Mesenchymal stem cell (in vitro differentiated cells and primary cell): ENCODE measurements at regions not wholly inside any gene's neighbourhood (a gene's known extent, or its start where the extent isn't known, plus 50 kb on each side); places are given as distances from the start of the nearest gene placed in this dataset.

Source experiments
- DNase-seq: peaks from one replicate; pipeline ENCODE4 v3.0.0-alpha.2; 2013
- H2AFZ ChIP-seq: one replicate; pipeline ENCODE4 v1.6.1; 2013; ENCODE audit warnings: low read depth, mild to moderate bottlenecking, control low read depth, inconsistent platforms, low read length, moderate library complexity
- H2AK5ac ChIP-seq: 2 replicates; pipeline ENCODE4 v1.6.1; 2013; ENCODE audit warnings: low read length, moderate library complexity, mild to moderate bottlenecking, inconsistent platforms; ENCODE audit not compliant: severe bottlenecking
- H2BK120ac ChIP-seq: one replicate; pipeline ENCODE4 v1.6.1; 2013; ENCODE audit warnings: low read depth, mild to moderate bottlenecking, inconsistent platforms, low read length, moderate library complexity
- H2BK12ac ChIP-seq, 2 experiments: one replicate each; pipeline ENCODE4 v1.6.1; 2013; ENCODE audit warnings: inconsistent platforms in 2 of 2, low read length in 2 of 2, mild to moderate bottlenecking in 2 of 2, moderate library complexity in 2 of 2, control low read depth in 1 of 2
- H2BK15ac ChIP-seq: one replicate; pipeline ENCODE4 v1.6.1; 2013; ENCODE audit warnings: mild to moderate bottlenecking, low read depth, inconsistent platforms; ENCODE audit not compliant: poor library complexity, severe bottlenecking
- H2BK5ac ChIP-seq: 2 replicates; pipeline ENCODE4 v1.6.1; 2013; ENCODE audit warnings: low read depth, mild to moderate bottlenecking, low read length, control low read depth, inconsistent platforms; ENCODE audit not compliant: poor library complexity, severe bottlenecking
- H3K14ac ChIP-seq, 2 experiments: one replicate each; pipeline ENCODE4 v1.6.1; 2013; ENCODE audit warnings: inconsistent platforms in 2 of 2, low read length in 2 of 2, control low read depth in 1 of 2, mild to moderate bottlenecking in 1 of 2, moderate library complexity in 1 of 2
- H3K18ac ChIP-seq, 2 experiments: one replicate each; pipeline ENCODE4 v1.6.1; 2013; ENCODE audit warnings: inconsistent platforms in 2 of 2, low read length in 2 of 2, control low read depth in 1 of 2, low read depth in 1 of 2, mild to moderate bottlenecking in 1 of 2
- H3K23ac ChIP-seq, 2 experiments: one replicate each; pipeline ENCODE4 v1.6.1; 2013; ENCODE audit warnings: inconsistent platforms in 2 of 2, low read length in 2 of 2, mild to moderate bottlenecking in 2 of 2, moderate library complexity in 2 of 2, control low read depth in 1 of 2
- H3K27ac ChIP-seq: 2 replicates; pipeline ENCODE4 v1.5.1; 2013; ENCODE audit warnings: mild to moderate bottlenecking, moderate library complexity, low read length, control low read depth, inconsistent platforms; ENCODE audit not compliant: poor library complexity, severe bottlenecking
- H3K27me3 ChIP-seq, 2 experiments: 2 replicates each; pipeline versions ENCODE4 v1.6.1 to v1.7.0; 2013; ENCODE audit warnings: low read length in 2 of 2, mild to moderate bottlenecking in 2 of 2, moderate library complexity in 2 of 2, control low read depth in 1 of 2, inconsistent platforms in 1 of 2; ENCODE audit not compliant: control insufficient read depth in 1 of 2, insufficient read depth in 1 of 2
- H3K36me3 ChIP-seq, 2 experiments: 2 replicates each; pipeline versions ENCODE4 v1.6.1 to v1.7.0; 2013; ENCODE audit warnings: low read length in 2 of 2, control low read depth in 1 of 2, inconsistent platforms in 1 of 2, low read depth in 1 of 2, mild to moderate bottlenecking in 1 of 2; ENCODE audit not compliant: insufficient read depth in 2 of 2, control insufficient read depth in 1 of 2
- H3K4ac ChIP-seq, 2 experiments: one replicate each; pipeline ENCODE4 v1.6.1; 2013; ENCODE audit warnings: inconsistent platforms in 2 of 2, low read length in 2 of 2, mild to moderate bottlenecking in 2 of 2, moderate library complexity in 2 of 2, control low read depth in 1 of 2, low read depth in 1 of 2
- H3K4me1 ChIP-seq: 2 replicates; pipeline ENCODE4 v1.6.1; 2013; ENCODE audit warnings: low read depth, low read length, control low read depth; ENCODE audit not compliant: control insufficient read depth, insufficient read depth
- H3K4me2 ChIP-seq: 2 replicates; pipeline ENCODE4 v1.6.1; 2013; ENCODE audit warnings: low read length, mild to moderate bottlenecking, inconsistent platforms; ENCODE audit not compliant: poor library complexity, severe bottlenecking
- H3K4me3 ChIP-seq, 2 experiments: 2 replicates each; pipeline versions ENCODE4 v1.5.1 to v1.7.0; 2013; ENCODE audit warnings: low read length in 2 of 2, mild to moderate bottlenecking in 2 of 2, control low read depth in 1 of 2, low read depth in 1 of 2; ENCODE audit not compliant: insufficient read depth in 1 of 2
- H3K79me1 ChIP-seq: replicated peaks from 2 replicates; pipeline ENCODE4 v1.6.1; 2013; ENCODE audit warnings: mild to moderate bottlenecking, control low read depth, low read length, inconsistent platforms; ENCODE audit not compliant: poor library complexity, severe bottlenecking
- H3K9ac ChIP-seq: 2 replicates; pipeline ENCODE4 v1.7.0; 2013; ENCODE audit warnings: mild to moderate bottlenecking, low read length, moderate library complexity
- H3K9me3 ChIP-seq: 2 replicates; pipeline ENCODE4 v1.7.0; 2013; ENCODE audit warnings: mild to moderate bottlenecking, low read length; ENCODE audit not compliant: control insufficient read depth
- H4K8ac ChIP-seq: one replicate; pipeline ENCODE4 v1.6.1; 2013; ENCODE audit warnings: inconsistent platforms, mild to moderate bottlenecking, low read length, moderate library complexity
- H4K91ac ChIP-seq: one replicate; pipeline ENCODE4 v1.6.1; 2013; ENCODE audit warnings: mild to moderate bottlenecking, low read length, inconsistent platforms
- WGBS: methylation state at CpG from one replicate; pipeline ENCODE4 v1.1.7; 2013; ENCODE audit warnings: mixed read lengths; 5-methylcytosine and 5-hydroxymethylcytosine counted together

DNA sequence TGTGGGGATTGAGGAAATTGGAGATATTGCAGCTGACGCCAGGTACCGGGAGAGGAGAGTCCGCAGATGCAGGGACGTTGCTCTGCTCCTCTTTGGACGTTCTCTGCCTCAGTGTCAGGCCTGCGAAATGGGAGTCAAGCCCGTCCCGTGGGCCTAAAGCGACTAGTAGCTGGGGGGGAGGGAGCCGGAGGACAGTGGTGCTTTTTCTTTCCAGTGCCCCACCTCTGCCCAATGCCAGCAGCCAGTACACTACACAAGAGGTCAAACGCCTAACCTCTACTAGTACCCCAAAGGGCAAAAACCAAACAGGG is 413.6 kb upstream of the ESRRG start:
- Histone ChIP-seq H2BK120ac (no peak overlapping the region), H3K79me1 (no peaks in the 10 kb centered on the region), H3K27me3 (peaks cover 92 to 96% of the 10 kb centered on the region in 2 experiments), H3K4me3 (no peak overlapping the region), H3K4ac (no peak overlapping the region), H3K9me3 (no peaks in the 10 kb centered on the region), H3K14ac (no peak overlapping the region), H2BK15ac (no peak overlapping the region), H3K23ac (no peak overlapping the region), H3K9ac (no peak overlapping the region), H3K4me1 (peaks cover 36% of the 10 kb centered on the region), H2AK5ac (no peak overlapping the region), H2BK5ac (no peak overlapping the region), H3K4me2 (no peak overlapping the region), H3K36me3 (no peaks in the 10 kb centered on the region), H4K8ac (no peak overlapping the region), H3K27ac (no peak overlapping the region), H4K91ac (no peak overlapping the region), H2AFZ (no peak overlapping the region), H2BK12ac (no peak overlapping the region), H3K18ac (no peak overlapping the region)
- no peak for DNase-seq
- 13% methylated on average over 10 of the region's 11 CpGs for WGBS

DNA sequence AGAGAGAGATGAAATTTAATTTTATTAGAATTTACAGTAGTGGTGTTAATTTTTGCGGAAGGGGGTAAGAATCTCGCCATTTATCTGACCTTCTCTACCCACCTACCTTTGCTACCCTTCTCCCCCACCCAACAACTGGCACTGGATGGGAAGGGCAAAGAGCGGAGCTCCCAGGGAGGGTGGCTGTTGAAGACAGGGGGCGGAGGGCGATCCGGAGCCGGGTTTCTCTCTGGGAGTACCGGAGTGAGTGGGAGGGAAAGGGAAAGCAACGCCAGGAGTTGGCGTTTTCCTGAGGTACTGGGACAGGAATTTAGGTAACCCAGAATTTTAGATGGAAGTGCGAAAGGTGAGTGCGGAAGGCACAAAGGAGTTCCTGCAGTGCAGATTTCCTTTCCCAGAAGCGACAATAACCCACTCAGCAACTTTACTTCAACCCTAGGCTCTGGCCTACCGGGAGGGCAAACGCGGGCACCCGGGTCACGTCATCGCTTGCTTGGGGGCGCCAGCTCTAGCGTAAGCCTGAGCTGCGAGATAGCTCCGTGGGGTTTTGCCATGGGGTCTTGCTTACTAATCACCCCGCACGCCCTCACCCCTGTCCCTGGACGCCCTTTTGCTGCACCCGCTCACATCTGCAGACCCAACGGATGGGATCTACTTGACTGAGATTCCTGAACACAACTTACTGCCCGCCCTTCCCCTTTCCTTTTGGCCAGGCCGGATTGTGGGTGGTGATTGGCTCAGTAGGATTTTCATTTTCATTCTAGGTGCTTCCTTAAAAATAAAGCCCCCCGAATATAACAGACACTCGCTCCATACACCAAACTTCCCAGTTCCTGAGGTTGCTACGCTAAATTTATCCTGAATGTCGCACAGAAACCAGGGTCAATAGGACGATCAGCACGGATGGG is 413.0 kb upstream of the ESRRG start:
- H4K8ac ChIP-seq = no peak overlapping the region
- no peak overlapping the region for H2BK12ac ChIP-seq
- no peaks in the 10 kb centered on the region for H3K36me3 ChIP-seq
- H3K27me3 ChIP-seq = peaks cover 89 to 93% of the 10 kb centered on the region in 2 experiments
- H3K9me3 ChIP-seq = no peaks in the 10 kb centered on the region
- no peak overlapping the region for H2BK120ac ChIP-seq
- H3K9ac ChIP-seq = no peak overlapping the region
- H3K4me2 ChIP-seq = peak overlapping the region; percentile 88
- H3K23ac ChIP-seq = peak overlapping the region in 1 of 2 experiments; percentile 10
- peak overlapping the region in 1 of 2 experiments; percentile 75 for H3K4me3 ChIP-seq
- H3K4ac ChIP-seq = no peak overlapping the region
- 8% methylated on average over 31 of the region's 36 CpGs for WGBS
- H4K91ac ChIP-seq = no peak overlapping the region
- DNase-seq = no peak
- no peaks in the 10 kb centered on the region for H3K79me1 ChIP-seq
- no peak overlapping the region for H3K14ac ChIP-seq
- H2AK5ac ChIP-seq = no peak overlapping the region
- H3K4me1 ChIP-seq = peaks cover 36% of the 10 kb centered on the region
- H3K27ac ChIP-seq = no peak overlapping the region
- no peak overlapping the region for H3K18ac ChIP-seq
- no peak overlapping the region for H2AFZ ChIP-seq
- H2BK15ac ChIP-seq = no peak overlapping the region
- no peak overlapping the region for H2BK5ac ChIP-seq

DNA sequence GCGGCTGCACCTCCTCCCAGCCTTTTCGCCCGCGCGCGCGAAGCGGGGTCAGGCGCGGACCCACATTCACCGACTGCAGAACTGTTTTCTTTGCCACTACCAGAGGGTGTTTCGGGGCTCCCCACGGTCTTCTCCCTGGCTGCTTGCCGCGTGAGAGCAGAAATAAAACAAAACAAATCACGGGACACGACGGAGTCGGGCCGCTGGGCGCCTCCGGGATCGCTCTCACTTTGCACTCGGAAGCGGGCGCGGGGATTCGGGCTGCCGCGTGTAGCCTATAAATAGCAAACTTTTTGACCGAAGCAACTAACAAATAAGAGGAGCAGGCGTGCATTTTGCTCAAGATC is 412.3 kb upstream of the ESRRG start:
- Histone ChIP-seq H2BK5ac (no peak overlapping the region), H3K9ac (no peak overlapping the region), H3K23ac (no peak overlapping the region), H2BK15ac (no peak overlapping the region), H3K27me3 (peaks cover 82 to 86% of the 10 kb centered on the region in 2 experiments), H3K27ac (no peak overlapping the region), H3K18ac (no peak overlapping the region), H3K14ac (no peak overlapping the region), H4K91ac (no peak overlapping the region), H2BK120ac (no peak overlapping the region), H2AFZ (no peak overlapping the region), H3K4ac (no peak overlapping the region), H3K4me2 (peak overlapping the region; percentile 88), H3K9me3 (no peaks in the 10 kb centered on the region), H2BK12ac (no peak overlapping the region), H2AK5ac (no peak overlapping the region), H3K36me3 (no peaks in the 10 kb centered on the region), H3K4me3 (peak overlapping the region; percentile 39 to 75), H3K79me1 (no peaks in the 10 kb centered on the region), H3K4me1 (peaks cover 36% of the 10 kb centered on the region), H4K8ac (no peak overlapping the region)
- DNase-seq = peak; percentile 32
- WGBS = under 1% methylated on average over 29 of the region's 32 CpGs

DNA sequence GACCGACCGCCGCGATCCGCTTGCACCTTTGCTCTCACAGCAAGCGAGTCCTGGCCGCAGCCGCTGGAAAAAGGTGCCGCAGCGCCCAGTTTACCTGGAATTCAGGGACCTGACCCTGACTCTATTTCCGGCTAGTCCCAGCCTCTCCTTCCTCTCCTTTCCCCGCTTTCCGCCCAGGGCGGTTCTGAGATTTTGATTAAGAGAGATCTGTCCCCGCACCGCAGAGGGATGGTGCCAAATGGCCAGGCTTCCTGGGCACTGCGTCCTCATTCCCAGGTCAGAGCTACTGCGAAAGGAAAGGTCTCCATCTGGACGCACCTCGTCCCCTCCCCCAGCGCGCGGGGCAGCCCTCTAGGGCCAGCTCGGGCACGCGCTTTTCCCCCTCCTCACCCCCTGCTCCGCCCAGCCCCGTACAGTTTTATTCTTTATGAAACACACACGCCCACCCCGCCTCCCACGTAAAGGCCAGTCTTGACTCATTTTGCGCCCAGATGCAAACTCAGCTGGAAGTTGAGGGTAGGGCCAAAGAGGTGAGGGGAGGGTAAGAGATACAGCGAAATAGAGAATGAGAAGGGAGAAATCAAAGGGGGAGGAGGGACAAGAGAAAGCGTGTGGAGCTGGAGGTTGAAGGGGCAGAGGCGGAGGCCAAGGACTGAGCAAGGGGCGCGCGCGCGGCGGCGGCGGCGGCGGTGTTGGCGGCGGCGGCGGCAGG is 411.8 kb upstream of the ESRRG start:
- H3K9me3 ChIP-seq = no peaks in the 10 kb centered on the region
- H2AK5ac ChIP-seq = no peak overlapping the region
- no peak overlapping the region for H3K27ac ChIP-seq
- H3K23ac ChIP-seq = no peak overlapping the region
- no peak overlapping the region for H2BK5ac ChIP-seq
- no peak overlapping the region for H4K91ac ChIP-seq
- peak overlapping the region; percentile 88 for H3K4me2 ChIP-seq
- 1% methylated on average over 40 of the region's 49 CpGs for WGBS
- H3K36me3 ChIP-seq = no peaks in the 10 kb centered on the region
- H3K4me1 ChIP-seq = peaks cover 31% of the 10 kb centered on the region
- no peaks in the 10 kb centered on the region for H3K79me1 ChIP-seq
- H2BK120ac ChIP-seq = no peak overlapping the region
- no peak overlapping the region for H3K18ac ChIP-seq
- H3K14ac ChIP-seq = no peak overlapping the region
- peaks cover 77 to 84% of the 10 kb centered on the region in 2 experiments for H3K27me3 ChIP-seq
- H3K4me3 ChIP-seq = peak overlapping the region in 1 of 2 experiments; percentile 75
- H3K9ac ChIP-seq = no peak overlapping the region
- H2AFZ ChIP-seq = no peak overlapping the region
- no peak overlapping the region for H2BK15ac ChIP-seq
- DNase-seq = peak; percentile 10
- no peak overlapping the region for H3K4ac ChIP-seq
- no peak overlapping the region for H2BK12ac ChIP-seq
- no peak overlapping the region for H4K8ac ChIP-seq
